Immature natural killer cell (primary cell): ENCODE measurements at regions not wholly inside any gene's neighbourhood (a gene's known extent, or its start where the extent isn't known, plus 50 kb on each side); places are given as distances from the start of the nearest gene placed in this dataset.
"Not testable (repeated sequence)": the region's sequence is repeated elsewhere in the genome, so short reads cannot be mapped to it uniquely, and the experiment has no call there.

Experiments
- DNase-seq, 3 donors: peaks; one replicate each; pipeline ENCODE4 v3.0.0; 2022; ENCODE audit warnings: mixed read lengths in 1 of 3
- H3K27ac Mint-ChIP-seq, 6 donors: one replicate each; pipeline ENCODE4 v1.8.0; 2020; ENCODE audit warnings: mixed read lengths in 6 of 6, mild to moderate bottlenecking in 5 of 6, inconsistent platforms in 4 of 6, moderate library complexity in 3 of 6
- H3K27me3 Mint-ChIP-seq, 3 donors: one replicate each; pipeline ENCODE4 v1.8.0; 2020 to 2021; ENCODE audit warnings: low read depth in 3 of 3, mild to moderate bottlenecking in 3 of 3, mixed read lengths in 3 of 3, moderate library complexity in 3 of 3, inconsistent platforms in 1 of 3
- H3K36me3 Mint-ChIP-seq, 3 donors: one replicate each; pipeline ENCODE4 v1.8.0; 2020; ENCODE audit warnings: mixed read lengths in 3 of 3, inconsistent platforms in 2 of 3, mild to moderate bottlenecking in 2 of 3
- H3K4me1 Mint-ChIP-seq, 2 donors: one replicate each; pipeline ENCODE4 v1.8.0; 2020; ENCODE audit warnings: inconsistent platforms in 2 of 2, mild to moderate bottlenecking in 2 of 2, mixed read lengths in 2 of 2, moderate library complexity in 1 of 2
- H3K4me3 Mint-ChIP-seq, 5 donors: one replicate each; pipeline ENCODE4 v1.8.0; 2020; ENCODE audit warnings: mild to moderate bottlenecking in 5 of 5, mixed read lengths in 5 of 5, inconsistent platforms in 3 of 5, moderate library complexity in 3 of 5
- H3K9me3 Mint-ChIP-seq, 6 donors: one replicate each; pipeline ENCODE4 v1.8.0; 2020; ENCODE audit warnings: mild to moderate bottlenecking in 6 of 6, mixed read lengths in 6 of 6, inconsistent platforms in 4 of 6, moderate library complexity in 3 of 6

DNA sequence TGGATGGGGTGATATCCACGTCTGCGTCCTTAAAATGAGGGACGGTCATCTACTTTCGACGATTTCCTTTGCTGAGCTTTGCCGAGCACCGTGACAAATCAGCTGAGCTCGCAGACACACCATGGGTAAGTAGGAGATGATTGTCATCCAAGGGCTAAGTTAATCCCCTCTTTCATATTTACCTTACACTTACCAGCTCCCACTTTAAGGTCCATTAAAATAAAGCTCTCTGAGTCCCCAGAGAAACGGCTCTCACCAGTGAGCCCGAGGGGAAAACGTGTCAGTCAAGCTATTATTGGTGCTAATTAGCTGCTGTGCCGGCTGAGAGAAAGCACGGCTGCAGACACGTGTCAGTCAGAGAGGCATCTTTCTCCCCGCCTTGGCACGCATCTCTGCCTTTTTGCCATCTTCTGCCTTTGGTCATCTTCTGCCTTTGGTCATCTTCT is 72.2 kb downstream of the CRLF2 start:
- no peak overlapping the region for H3K27ac Mint-ChIP-seq
- H3K27me3 Mint-ChIP-seq, result peaks cover 0 to 3% (median 2%) of the 10 kb centered on the region in 3 donors
- DNase-seq, result no peak
- no peaks in the 10 kb centered on the region for H3K36me3 Mint-ChIP-seq
- no peaks in the 10 kb centered on the region for H3K4me1 Mint-ChIP-seq
- H3K9me3 Mint-ChIP-seq, result peaks cover 0 to 2% (median 0%) of the 10 kb centered on the region in 6 donors
- no peak overlapping the region for H3K4me3 Mint-ChIP-seq

DNA sequence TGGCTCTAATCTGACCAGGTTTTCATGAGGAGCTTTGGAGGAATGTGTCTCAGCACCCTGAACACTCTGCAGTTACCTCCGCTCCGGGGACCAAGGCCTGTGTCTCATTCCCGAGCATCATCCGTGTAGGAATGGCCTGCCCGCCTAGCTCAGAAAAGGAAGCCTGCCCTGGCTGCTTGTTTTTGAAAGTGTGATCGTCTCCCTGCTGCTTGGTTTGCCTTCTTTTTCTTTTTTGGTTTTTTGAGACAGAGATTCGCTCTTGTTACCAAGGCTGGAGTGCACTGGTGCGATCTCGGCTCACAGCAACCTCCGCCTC is 73.3 kb downstream of the CRLF2 start:
- no peaks in the 10 kb centered on the region for H3K4me1 Mint-ChIP-seq

DNA sequence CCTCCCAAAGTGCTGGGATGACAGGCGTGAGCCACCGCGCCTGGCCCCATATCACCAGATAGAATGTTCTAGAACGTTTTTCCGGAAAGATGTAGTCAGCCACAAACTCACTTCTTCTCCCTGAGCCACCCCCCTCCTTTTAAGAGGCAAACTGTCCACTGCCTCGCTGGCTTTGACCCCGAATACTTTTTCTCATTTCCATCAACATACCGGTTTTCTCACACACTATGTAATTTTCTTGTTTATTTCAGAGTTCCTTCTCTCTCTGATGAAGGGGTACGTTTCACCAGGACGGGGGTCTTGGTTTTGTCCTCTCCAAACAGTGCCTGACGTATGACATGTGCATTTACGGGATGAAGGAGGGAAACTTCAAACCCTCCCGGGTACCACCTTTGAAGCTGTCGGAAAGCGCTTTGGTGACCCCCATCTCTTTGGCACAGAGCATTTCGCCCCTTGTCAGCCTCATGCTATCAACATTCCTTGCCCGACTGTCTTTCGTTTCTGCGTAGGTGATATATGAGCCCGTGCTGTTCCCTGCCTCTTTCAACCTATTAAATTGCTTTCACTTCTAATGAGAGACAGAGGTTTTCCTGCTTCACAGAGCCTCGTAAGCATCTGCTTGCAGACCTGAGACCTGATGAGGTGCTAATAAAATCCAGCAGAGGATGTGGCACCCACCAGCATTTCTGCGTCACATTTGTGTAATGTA is 73.8 kb downstream of the CRLF2 start:
- Mint-ChIP-seq H3K36me3 (no peaks in the 10 kb centered on the region), H3K9me3 (peaks cover 0 to 2% (median 0%) of the 10 kb centered on the region in 6 donors), H3K27me3 (peaks cover 0 to 5% (median 2%) of the 10 kb centered on the region in 3 donors), H3K27ac (no peak overlapping the region), H3K4me1 (no peaks in the 10 kb centered on the region), H3K4me3 (no peak overlapping the region)
- DNase-seq, result no peak

More for the DNA sequence above, 73.3 kb downstream of the CRLF2 start:
- peaks cover 0 to 2% (median 0%) of the 10 kb centered on the region in 6 donors for H3K9me3 Mint-ChIP-seq
- peaks cover 0 to 5% (median 2%) of the 10 kb centered on the region in 3 donors for H3K27me3 Mint-ChIP-seq
- no peak overlapping the region for H3K4me3 Mint-ChIP-seq
- H3K27ac Mint-ChIP-seq, result no peak overlapping the region
- DNase-seq, result no peak
- H3K36me3 Mint-ChIP-seq, result no peaks in the 10 kb centered on the region

DNA sequence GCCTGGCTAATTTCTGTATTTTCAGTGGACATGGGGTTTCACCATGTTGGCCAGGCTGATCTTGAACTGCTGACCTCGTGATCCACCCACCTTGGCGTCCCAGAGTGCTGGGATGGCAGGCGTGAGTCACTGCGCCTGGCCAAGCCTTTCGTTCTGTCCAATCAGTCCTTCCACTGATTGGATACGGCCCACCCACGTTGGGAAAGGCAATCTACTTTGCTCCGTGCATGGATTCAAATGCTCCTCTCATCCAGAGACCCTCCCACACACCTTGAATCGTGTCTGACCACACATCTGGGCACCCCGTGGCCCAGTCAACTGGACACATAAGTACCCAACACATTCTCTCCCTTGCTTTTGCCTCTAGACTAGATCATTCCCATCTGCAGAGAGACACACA is 74.9 kb downstream of the CRLF2 start:
- H3K4me1 Mint-ChIP-seq, result no peaks in the 10 kb centered on the region
- peaks cover 0 to 5% (median 2%) of the 10 kb centered on the region in 3 donors for H3K27me3 Mint-ChIP-seq

DNA sequence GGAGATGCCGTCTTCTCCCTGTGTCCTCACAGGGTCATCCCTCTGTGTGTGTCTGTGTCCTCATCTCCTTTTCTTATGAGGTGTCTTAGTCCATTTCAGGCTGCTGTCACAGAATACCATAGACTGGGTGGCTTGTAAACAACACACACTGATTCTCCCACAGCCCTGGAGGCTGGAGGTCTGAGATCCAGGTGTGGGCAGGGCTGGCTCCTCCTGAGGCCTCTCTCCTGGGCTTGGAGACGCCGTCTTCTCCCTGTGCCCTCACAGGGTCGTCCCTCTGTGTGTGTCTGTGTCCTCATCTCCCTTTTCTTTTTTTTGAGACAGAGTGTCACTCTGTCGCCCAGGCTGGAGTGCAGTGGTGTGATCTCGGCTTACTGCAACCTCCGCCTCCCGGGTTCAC is 75.9 kb downstream of the CRLF2 start:
- not testable (repeated sequence) for H3K4me3 Mint-ChIP-seq, H3K27ac Mint-ChIP-seq, H3K4me1 Mint-ChIP-seq, H3K36me3 Mint-ChIP-seq, H3K27me3 Mint-ChIP-seq, H3K9me3 Mint-ChIP-seq, DNase-seq

More for the DNA sequence above, 74.9 kb downstream of the CRLF2 start:
- Mint-ChIP-seq H3K27ac (no peak overlapping the region), H3K36me3 (no peaks in the 10 kb centered on the region), H3K4me3 (no peak overlapping the region), H3K9me3 (peaks cover 0 to 2% (median 0%) of the 10 kb centered on the region in 6 donors)
- no peak for DNase-seq

DNA sequence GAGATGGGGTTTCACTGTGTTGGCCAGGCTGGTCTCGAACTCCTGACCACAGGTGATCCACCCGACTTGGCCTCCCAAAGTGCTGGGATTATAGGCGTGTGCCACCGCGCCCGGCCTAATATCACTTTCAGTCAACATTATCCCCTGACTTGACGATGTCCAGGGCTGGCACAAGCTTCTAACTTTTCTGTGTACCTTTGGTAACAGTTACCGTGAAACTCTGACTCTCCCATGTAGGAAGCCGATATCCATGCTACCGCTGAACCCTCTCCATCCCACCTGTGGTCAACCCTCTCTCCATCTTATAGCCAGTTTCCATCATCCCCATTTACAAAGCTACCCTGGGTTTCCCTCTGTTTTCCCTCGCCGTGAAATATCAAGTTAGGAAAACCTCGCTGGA is 77.5 kb downstream of the CRLF2 start:
- H3K4me1 Mint-ChIP-seq, result no peaks in the 10 kb centered on the region
- no peak for DNase-seq
- no peak overlapping the region for H3K4me3 Mint-ChIP-seq
- no peaks in the 10 kb centered on the region for H3K36me3 Mint-ChIP-seq
- peaks cover 0 to 5% (median 2%) of the 10 kb centered on the region in 3 donors for H3K27me3 Mint-ChIP-seq
- H3K27ac Mint-ChIP-seq, result no peak overlapping the region
- peaks cover 0 to 2% (median 0%) of the 10 kb centered on the region in 6 donors for H3K9me3 Mint-ChIP-seq

DNA sequence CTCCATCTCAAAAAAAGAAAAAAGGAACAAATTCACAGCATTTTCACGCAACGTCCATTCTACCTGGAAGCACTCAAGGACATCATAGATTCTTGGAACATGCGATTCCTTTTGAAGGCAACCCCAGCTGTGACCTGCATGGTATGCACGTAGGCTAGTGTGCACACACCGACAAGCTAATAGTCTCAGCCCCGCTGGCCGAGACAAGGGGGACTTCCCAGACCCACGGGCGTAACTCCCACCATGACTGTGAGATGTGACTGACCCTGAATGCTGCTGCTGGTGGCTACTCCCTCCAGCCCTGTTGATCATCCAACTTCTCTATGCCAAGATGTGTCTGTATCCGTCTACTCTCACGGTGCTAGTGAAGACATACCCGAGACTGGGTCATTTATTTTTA is 78.3 kb downstream of the CRLF2 start:
- DNase-seq, result no peak
- Mint-ChIP-seq H3K4me1 (no peaks in the 10 kb centered on the region), H3K36me3 (no peaks in the 10 kb centered on the region), H3K27me3 (peaks cover 0 to 5% (median 2%) of the 10 kb centered on the region in 3 donors), H3K9me3 (peaks cover 0 to 2% (median 0%) of the 10 kb centered on the region in 6 donors), H3K27ac (no peak overlapping the region), H3K4me3 (no peak overlapping the region)

DNA sequence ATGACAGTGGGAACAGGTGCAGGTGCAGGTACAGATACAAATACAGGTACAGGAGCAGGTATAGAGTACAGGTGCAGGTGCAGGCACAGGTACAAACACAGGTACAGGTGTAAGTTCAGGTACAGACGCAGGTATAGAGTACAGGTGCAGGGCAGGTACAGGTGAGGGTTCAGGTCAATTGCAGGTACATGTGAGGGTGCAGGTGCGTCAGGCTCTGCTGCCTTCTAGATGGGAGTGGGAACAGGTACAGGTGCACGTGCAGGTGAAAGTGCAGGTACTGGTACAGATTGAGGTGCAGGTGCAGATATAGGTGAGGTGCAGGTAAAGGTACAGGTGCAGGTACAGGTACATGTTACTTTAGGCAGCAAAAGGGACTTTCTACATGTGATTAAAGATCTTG is 85.7 kb downstream of the CRLF2 start:
- H3K9me3 Mint-ChIP-seq, result no peaks in the 10 kb centered on the region
- H3K36me3 Mint-ChIP-seq, result no peaks in the 10 kb centered on the region
- H3K4me1 Mint-ChIP-seq, result no peaks in the 10 kb centered on the region
- H3K27me3 Mint-ChIP-seq, result peaks cover 5% of the 10 kb centered on the region in 3 donors
- no peak for DNase-seq
- H3K4me3 Mint-ChIP-seq, result no peak overlapping the region
- no peak overlapping the region for H3K27ac Mint-ChIP-seq

DNA sequence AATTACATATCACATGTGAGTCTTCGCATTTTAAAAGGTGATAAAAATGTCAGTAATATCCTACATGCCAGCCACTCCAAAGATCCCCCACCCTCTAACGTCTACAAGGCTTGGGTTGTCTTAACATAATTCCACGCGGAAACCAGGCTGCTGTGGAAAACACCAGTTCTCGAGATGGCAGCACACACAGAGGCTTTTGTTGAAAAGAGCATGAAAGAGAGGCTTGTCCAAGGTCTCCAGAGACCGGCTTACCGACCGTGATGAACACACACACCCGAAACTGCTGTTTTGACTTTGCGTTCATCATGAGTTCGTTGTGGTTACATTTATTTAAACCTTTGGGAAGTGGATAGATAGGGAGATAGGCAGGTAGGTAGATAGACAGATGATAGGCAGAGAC is 87.9 kb downstream of the CRLF2 start:
- Mint-ChIP-seq H3K4me1 (no peaks in the 10 kb centered on the region), H3K9me3 (no peaks in the 10 kb centered on the region), H3K27ac (no peak overlapping the region), H3K36me3 (no peaks in the 10 kb centered on the region), H3K4me3 (no peak overlapping the region), H3K27me3 (peaks cover 5% of the 10 kb centered on the region in 3 donors)
- DNase-seq, result no peak

DNA sequence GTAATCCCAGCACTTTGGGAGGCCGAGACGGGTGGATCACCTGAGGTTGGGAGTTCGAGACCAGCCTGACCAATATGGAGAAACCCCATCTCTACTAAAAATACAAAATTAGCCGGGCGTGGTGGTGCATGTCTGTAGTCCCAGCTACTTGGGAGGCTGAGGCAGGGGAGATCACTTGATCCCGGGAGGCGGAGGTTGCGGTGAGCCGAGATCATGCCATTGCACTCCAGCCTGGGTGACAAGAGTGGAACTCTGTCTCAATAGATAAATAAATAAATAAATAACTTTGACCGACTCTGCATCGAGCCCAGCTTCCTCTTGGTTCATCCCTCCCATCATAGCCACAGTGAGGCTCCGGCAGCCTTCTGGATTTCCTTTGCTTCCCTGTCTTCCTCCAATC is 89.6 kb downstream of the CRLF2 start:
- H3K4me1 Mint-ChIP-seq, H3K9me3 Mint-ChIP-seq, H3K4me3 Mint-ChIP-seq, DNase-seq, H3K36me3 Mint-ChIP-seq, H3K27me3 Mint-ChIP-seq, H3K27ac Mint-ChIP-seq: not testable (repeated sequence)

DNA sequence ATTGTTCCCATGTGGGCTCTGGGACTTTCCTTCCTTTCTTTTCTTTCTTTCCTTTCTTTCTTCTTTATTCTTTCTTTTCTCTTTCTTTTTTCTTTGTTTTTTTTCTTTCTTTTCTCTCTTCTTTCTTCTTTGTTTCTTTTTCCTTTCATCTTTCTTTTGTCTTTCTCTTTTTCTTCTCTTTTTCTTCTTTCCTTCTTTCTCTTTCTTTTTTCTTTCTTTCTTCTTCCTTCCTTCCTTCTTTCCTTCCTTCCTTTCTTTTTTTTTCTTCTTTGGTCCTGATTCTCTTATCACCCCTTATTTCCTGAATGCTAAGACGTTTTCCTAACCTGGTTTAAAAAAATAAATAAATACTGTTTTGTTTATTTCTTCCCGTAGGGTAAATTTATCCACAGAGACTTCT is 93.2 kb downstream of the CRLF2 start:
- no peak overlapping the region for H3K27ac Mint-ChIP-seq

DNA sequence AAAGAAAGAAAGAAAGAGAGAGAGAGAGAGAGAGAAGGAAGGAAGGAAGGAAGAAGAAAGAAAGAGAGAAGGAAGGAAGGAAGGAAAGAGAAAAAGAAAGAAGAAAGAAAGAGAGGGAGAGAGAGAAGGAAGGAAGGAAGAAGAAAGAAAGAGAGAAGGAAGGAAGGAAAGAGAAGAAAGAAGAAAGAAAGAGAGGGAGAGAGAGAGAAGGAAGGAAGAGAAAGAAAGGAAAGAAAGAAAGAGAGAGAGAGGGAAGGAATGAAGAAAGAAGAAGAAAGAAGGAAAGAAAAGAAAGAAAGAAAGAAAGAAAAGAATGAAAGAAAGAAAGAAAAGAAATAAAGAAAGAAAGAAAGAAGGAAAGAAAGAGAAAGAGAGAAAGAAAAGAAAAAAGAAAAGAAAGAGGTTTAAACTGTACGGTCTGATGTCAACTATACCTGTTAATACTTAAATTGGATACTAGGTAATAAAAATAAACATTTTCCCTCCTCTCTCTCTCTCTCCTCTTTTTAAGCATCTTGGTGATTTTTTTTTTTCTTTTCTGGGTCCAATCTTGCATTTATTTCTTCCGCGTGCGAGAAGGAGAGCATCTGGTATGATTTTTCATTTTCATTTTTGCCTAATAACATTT is 93.8 kb downstream of the CRLF2 start:
- Mint-ChIP-seq H3K27me3 (peaks cover 8 to 10% (median 9%) of the 10 kb centered on the region in 3 donors), H3K27ac (peak overlapping the region in 1 of 6 donors; percentile 75), H3K9me3 (no peaks in the 10 kb centered on the region), H3K4me1 (no peaks in the 10 kb centered on the region), H3K36me3 (no peaks in the 10 kb centered on the region), H3K4me3 (no peak overlapping the region)
- no peak for DNase-seq

More for the DNA sequence above, 93.2 kb downstream of the CRLF2 start:
- Mint-ChIP-seq H3K27me3 (peaks cover 8 to 14% (median 9%) of the 10 kb centered on the region in 3 donors), H3K36me3 (no peaks in the 10 kb centered on the region), H3K4me1 (no peaks in the 10 kb centered on the region), H3K9me3 (no peaks in the 10 kb centered on the region), H3K4me3 (no peak overlapping the region)
- no peak for DNase-seq

DNA sequence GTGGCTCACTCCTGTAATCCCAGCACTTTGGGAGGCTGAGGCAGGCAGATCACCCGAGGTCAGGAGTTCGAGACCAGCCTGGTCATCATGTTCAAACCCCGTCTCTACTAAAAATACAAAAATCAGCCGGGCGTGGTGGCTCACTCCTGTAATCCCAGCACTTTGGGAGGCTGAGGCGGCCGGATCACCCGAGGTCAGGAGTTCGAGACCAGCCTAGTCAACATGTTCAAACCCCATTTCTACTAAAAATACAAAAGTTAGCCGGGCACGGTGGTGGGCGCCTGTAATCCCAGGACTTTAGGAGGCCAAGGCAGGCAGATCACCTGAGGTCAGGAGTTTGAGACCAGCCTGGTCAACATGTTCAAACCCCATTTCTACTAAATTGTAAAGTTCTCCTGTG is 97.0 kb downstream of the CRLF2 start:
- Mint-ChIP-seq H3K27me3 (peaks cover 8 to 14% (median 12%) of the 10 kb centered on the region in 3 donors), H3K4me1 (peaks cover 1 to 11% of the 10 kb centered on the region in 2 donors)
- not testable (repeated sequence) for H3K27ac Mint-ChIP-seq, H3K4me3 Mint-ChIP-seq, DNase-seq, H3K9me3 Mint-ChIP-seq, H3K36me3 Mint-ChIP-seq

DNA sequence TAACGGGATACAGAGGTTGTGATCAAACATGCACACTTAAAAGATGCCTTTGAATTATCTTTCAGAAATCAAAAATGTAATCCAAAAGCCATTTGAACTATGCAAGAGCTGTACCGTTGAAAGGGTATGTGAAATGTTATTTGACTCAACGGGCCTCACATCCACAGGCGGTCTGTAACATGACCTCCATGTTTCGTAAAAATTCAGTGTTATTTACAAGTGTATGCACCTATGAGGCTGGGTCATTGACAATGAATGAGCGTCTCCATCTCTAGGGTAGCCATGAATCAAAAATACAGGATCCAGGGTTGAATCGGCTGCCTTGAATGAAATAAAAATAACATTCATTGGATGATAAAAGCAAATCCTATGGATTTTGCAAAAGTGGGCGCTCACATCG is 100.1 kb downstream of the CRLF2 start:
- Mint-ChIP-seq H3K27me3 (peaks cover 4 to 22% (median 13%) of the 10 kb centered on the region in 3 donors), H3K9me3 (peaks cover 0 to 2% (median 0%) of the 10 kb centered on the region in 6 donors), H3K4me1 (peaks cover 7 to 26% of the 10 kb centered on the region in 2 donors), H3K27ac (no peak overlapping the region), H3K4me3 (no peak overlapping the region), H3K36me3 (no peaks in the 10 kb centered on the region)
- no peak for DNase-seq
